ENCODE measurements at regions not wholly inside any gene's neighbourhood (a gene's known extent, or its start where the extent isn't known, plus 50 kb on each side); places are given as distances from the start of the nearest gene placed in this dataset.
"Not testable (repeated sequence)": the region's sequence is repeated elsewhere in the genome, so short reads cannot be mapped to it uniquely, and the experiment has no call there.

- H3K4me3 Mint-ChIP-seq, DNase-seq, H3K27ac Mint-ChIP-seq, H3K27me3 Mint-ChIP-seq, POLR2A ChIA-PET, H3K4me1 Mint-ChIP-seq, ATAC-seq, H3K36me3 Mint-ChIP-seq: not testable (repeated sequence)
- H3K9me3 Mint-ChIP-seq: peaks cover 3 to 28% (median 11%) of the 10 kb centered on the region in 9 donors
Observed at GRCh38 chr1:102442317-102442716, 445.6 kb upstream of the OLFM3 start.

- no peak overlapping the region for H3K4me3 Mint-ChIP-seq
- H3K27me3 Mint-ChIP-seq: no peaks in the 10 kb centered on the region
- ATAC-seq (no peak), DNase-seq (no peak)
- H3K4me1 Mint-ChIP-seq: no peaks in the 10 kb centered on the region
- POLR2A ChIA-PET: no interaction called here
- no peaks in the 10 kb centered on the region for H3K36me3 Mint-ChIP-seq
- no peak overlapping the region for H3K27ac Mint-ChIP-seq
- peaks cover 0 to 12% (median 2%) of the 10 kb centered on the region in 9 donors for H3K9me3 Mint-ChIP-seq
Observed at GRCh38 chr1:102435483-102435882, 438.8 kb upstream of the OLFM3 start.

GRCh38 chr1:102434421-102434820 is 437.7 kb upstream of the OLFM3 start:
- POLR2A ChIA-PET: no interaction called here
- no peak for DNase-seq
- no peak overlapping the region for H3K4me3 Mint-ChIP-seq

GRCh38 chr1:102431253-102431652 is 434.5 kb upstream of the OLFM3 start:
- Mint-ChIP-seq H3K9me3 (peaks cover 0 to 18% (median 0%) of the 10 kb centered on the region in 9 donors), H3K27me3 (no peaks in the 10 kb centered on the region), H3K4me3 (no peak overlapping the region), H3K27ac (no peak overlapping the region), H3K4me1 (no peaks in the 10 kb centered on the region), H3K36me3 (no peaks in the 10 kb centered on the region)
- DNase-seq: no peak
- no peak for ATAC-seq
- POLR2A ChIA-PET: no interaction called here

More at GRCh38 chr1:102434421-102434820, 437.7 kb upstream of the OLFM3 start:
- Mint-ChIP-seq H3K4me1 (no peaks in the 10 kb centered on the region), H3K9me3 (peaks cover 0 to 18% (median 0%) of the 10 kb centered on the region in 9 donors), H3K27me3 (no peaks in the 10 kb centered on the region), H3K36me3 (no peaks in the 10 kb centered on the region), H3K27ac (no peak overlapping the region)
- no peak for ATAC-seq

GRCh38 chr1:102420034-102420433 is 423.3 kb upstream of the OLFM3 start:
- Mint-ChIP-seq H3K4me3 (no peak overlapping the region), H3K36me3 (no peaks in the 10 kb centered on the region), H3K27me3 (peaks cover 0 to 2% (median 0%) of the 10 kb centered on the region in 5 donors), H3K4me1 (no peaks in the 10 kb centered on the region), H3K9me3 (peaks cover 0 to 7% (median 0%) of the 10 kb centered on the region in 9 donors), H3K27ac (no peak overlapping the region)
- POLR2A ChIA-PET: no interaction called here
- no peak for ATAC-seq
- no peak for DNase-seq

Measured in naive thymus-derived CD8-positive, alpha-beta T cell (primary cell).